Adipocyte (in vitro differentiated cells): ENCODE measurements at regions not wholly inside any gene's neighbourhood (a gene's known extent, or its start where the extent isn't known, plus 50 kb on each side); places are given as distances from the start of the nearest gene placed in this dataset.
A peak's percentile ranks its signal among the peaks of the same experiment; 100 is the strongest.

Experiments used
- DNase-seq: peaks from one replicate; pipeline ENCODE4 v3.0.0-alpha.2; 2015; ENCODE audit warnings: low read depth
- H3K27me3 ChIP-seq: replicated peaks from 2 replicates; pipeline ENCODE4 v1.7.0; 2013; ENCODE audit warnings: mild to moderate bottlenecking, low read length, moderate library complexity; ENCODE audit not compliant: control insufficient read depth, insufficient read depth
- H3K36me3 ChIP-seq: 2 replicates; pipeline ENCODE4 v1.7.0; 2013; ENCODE audit warnings: low read length, mild to moderate bottlenecking, moderate library complexity; ENCODE audit not compliant: control insufficient read depth, insufficient read depth, severe bottlenecking
- H3K4me1 ChIP-seq: 2 replicates; pipeline ENCODE4 v1.7.0; 2013; ENCODE audit warnings: mild to moderate bottlenecking, low read length, moderate library complexity; ENCODE audit not compliant: control insufficient read depth, insufficient read depth
- H3K4me3 ChIP-seq: 2 replicates; pipeline ENCODE4 v1.7.0; 2013; ENCODE audit warnings: mild to moderate bottlenecking, low read length, moderate library complexity
- H3K9ac ChIP-seq: 2 replicates; pipeline ENCODE4 v1.7.0; 2013; ENCODE audit warnings: mild to moderate bottlenecking, low read length, moderate library complexity
- H3K9me3 ChIP-seq: 2 replicates; pipeline ENCODE4 v1.7.0; 2013; ENCODE audit warnings: mild to moderate bottlenecking, low read length, moderate library complexity; ENCODE audit not compliant: control insufficient read depth

DNA sequence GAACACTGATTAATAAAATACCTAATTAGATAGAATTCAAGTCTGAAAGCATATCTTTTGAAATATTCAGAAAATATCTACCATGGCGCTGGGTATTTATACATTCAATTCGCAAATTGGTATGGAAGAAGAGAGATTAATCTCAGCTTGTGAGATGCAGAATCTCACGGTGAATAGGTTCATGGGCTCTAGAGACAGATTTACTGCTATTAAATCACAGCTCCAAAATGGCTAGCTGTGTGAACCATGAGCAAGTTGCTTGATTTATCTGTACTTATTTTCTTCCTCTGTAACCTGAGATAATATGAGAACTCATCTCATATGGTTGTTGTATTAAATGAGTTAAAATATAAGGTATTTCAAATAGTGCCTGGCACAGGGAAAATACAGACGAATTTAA lies 556.7 kb downstream of the FBXO15 start:
- H3K4me1 ChIP-seq: no peaks in the 10 kb centered on the region
- no peak overlapping the region for H3K4me3 ChIP-seq
- DNase-seq: no peak
- H3K27me3 ChIP-seq: no peaks in the 10 kb centered on the region
- H3K9ac ChIP-seq: no peak overlapping the region
- no peaks in the 10 kb centered on the region for H3K36me3 ChIP-seq
- no peaks in the 10 kb centered on the region for H3K9me3 ChIP-seq

- Histone ChIP-seq H3K36me3 (no peaks in the 10 kb centered on the region), H3K4me1 (peaks cover 5% of the 10 kb centered on the region), H3K9ac (no peak overlapping the region), H3K9me3 (no peaks in the 10 kb centered on the region), H3K27me3 (no peaks in the 10 kb centered on the region), H3K4me3 (no peak overlapping the region)
- DNase-seq: no peak
Measured at GRCh38 chr18:73579698-73580097, 567.9 kb downstream of the FBXO15 start.

DNA sequence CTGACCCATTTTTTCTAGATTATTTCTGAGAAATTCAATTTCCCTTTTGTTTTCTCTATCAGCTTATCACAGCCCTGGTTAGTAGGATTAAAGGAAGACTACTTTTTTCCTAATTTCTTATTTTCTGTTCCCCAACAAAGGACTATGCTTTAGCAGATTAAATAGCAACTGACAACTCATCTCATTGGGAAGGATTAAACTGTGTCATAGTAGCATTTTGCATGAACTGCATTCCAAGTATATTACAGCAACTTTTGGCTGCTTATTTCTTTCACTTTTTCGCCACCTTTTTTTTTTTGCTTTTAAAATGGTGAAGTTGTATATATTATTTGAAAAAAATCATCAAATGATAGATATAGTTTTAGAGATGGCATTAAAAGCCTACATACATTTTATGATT lies 570.3 kb downstream of the FBXO15 start:
- Histone ChIP-seq H3K4me1 (peaks cover 5% of the 10 kb centered on the region), H3K4me3 (no peak overlapping the region), H3K36me3 (no peaks in the 10 kb centered on the region), H3K27me3 (no peaks in the 10 kb centered on the region), H3K9me3 (no peaks in the 10 kb centered on the region), H3K9ac (no peak overlapping the region)
- DNase-seq: peak; percentile 49

DNA sequence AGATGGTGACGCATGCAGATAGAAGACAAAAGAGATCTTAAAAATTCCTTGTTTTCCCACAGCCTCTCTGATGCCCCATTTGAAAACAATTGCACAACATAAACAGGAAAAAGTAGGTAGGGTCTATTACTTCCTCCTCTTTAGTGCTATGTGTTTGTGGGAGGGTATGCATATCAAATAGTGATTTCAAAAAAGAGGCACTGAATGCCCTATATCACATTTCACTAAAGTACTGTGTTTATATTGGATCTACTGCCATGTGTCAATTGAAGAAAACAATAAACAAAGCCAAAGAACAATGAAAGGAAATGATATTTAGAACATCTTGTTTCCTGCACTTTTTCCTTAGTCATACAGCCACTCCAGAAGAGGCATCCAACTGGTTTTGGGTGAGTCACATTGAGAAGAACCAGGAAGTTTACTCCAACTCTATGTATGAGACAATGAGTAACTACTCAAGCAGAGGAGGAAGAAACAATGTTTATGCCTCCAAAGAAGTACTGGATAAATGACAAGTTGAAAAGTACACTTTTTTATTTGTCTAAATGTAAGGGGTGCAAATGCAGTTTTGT lies 583.6 kb downstream of the FBXO15 start:
- Histone ChIP-seq H3K27me3 (no peaks in the 10 kb centered on the region), H3K4me3 (no peak overlapping the region), H3K9ac (no peak overlapping the region), H3K4me1 (no peaks in the 10 kb centered on the region), H3K9me3 (no peaks in the 10 kb centered on the region), H3K36me3 (no peaks in the 10 kb centered on the region)
- peak; percentile 70 for DNase-seq

GRCh38 chr18:73563345-73563744 lies 584.3 kb downstream of the FBXO15 start:
- no peaks in the 10 kb centered on the region for H3K9me3 ChIP-seq

GRCh38 chr18:73556904-73557303 lies 590.7 kb downstream of the FBXO15 start:
- Histone ChIP-seq H3K9ac (no peak overlapping the region), H3K27me3 (no peaks in the 10 kb centered on the region), H3K4me3 (no peak overlapping the region), H3K9me3 (no peaks in the 10 kb centered on the region), H3K4me1 (no peaks in the 10 kb centered on the region), H3K36me3 (no peaks in the 10 kb centered on the region)
- DNase-seq: no peak

More at GRCh38 chr18:73563345-73563744, 584.3 kb downstream of the FBXO15 start:
- no peaks in the 10 kb centered on the region for H3K27me3 ChIP-seq
- no peak overlapping the region for H3K4me3 ChIP-seq
- no peaks in the 10 kb centered on the region for H3K4me1 ChIP-seq
- peak; percentile 81 for DNase-seq
- H3K9ac ChIP-seq: no peak overlapping the region
- no peaks in the 10 kb centered on the region for H3K36me3 ChIP-seq

DNA sequence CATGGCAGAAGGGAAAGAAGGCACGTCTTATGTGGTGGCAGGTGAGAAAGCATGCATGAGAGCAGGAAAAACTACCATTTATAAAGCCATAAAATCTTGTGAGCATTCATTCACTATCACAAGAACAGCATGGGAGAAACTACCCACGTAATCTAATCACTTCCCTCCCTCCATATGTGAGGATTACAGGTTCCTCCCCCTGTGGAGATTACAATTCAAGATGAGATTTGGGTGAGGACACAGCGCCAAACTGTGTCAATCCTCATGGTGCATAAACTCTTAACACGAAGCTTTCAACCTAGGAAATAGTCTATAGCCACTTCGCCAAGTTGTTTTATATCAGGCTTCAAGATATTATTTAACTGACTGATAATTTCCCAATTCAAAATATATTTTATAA lies 595.5 kb downstream of the FBXO15 start:
- Histone ChIP-seq H3K9me3 (no peaks in the 10 kb centered on the region), H3K9ac (no peak overlapping the region), H3K27me3 (no peaks in the 10 kb centered on the region), H3K36me3 (no peaks in the 10 kb centered on the region), H3K4me1 (no peaks in the 10 kb centered on the region), H3K4me3 (no peak overlapping the region)
- DNase-seq: no peak

DNA sequence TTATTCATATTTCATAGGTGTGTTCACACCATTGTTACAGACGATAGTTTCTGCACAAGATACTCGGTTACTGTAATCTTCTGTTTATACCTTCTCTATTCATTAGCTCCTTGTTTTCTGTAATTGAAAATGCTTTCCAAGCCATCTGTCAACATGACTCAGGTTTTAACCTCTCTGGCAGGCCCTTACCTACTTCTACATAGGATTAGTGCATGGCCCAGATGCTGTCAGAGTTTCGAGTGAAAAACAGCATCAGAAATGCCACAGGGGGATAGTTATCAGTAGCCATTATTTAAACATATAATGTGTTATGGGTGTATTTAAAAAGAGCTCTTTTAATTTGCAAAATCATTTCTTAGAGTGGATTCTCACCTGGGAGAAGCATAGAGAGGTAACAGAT lies 596.4 kb downstream of the FBXO15 start:
- H3K36me3 ChIP-seq: no peaks in the 10 kb centered on the region
- H3K9me3 ChIP-seq: no peaks in the 10 kb centered on the region
- DNase-seq: no peak
- H3K4me3 ChIP-seq: no peak overlapping the region
- H3K9ac ChIP-seq: no peak overlapping the region
- H3K27me3 ChIP-seq: no peaks in the 10 kb centered on the region
- H3K4me1 ChIP-seq: no peaks in the 10 kb centered on the region

DNA sequence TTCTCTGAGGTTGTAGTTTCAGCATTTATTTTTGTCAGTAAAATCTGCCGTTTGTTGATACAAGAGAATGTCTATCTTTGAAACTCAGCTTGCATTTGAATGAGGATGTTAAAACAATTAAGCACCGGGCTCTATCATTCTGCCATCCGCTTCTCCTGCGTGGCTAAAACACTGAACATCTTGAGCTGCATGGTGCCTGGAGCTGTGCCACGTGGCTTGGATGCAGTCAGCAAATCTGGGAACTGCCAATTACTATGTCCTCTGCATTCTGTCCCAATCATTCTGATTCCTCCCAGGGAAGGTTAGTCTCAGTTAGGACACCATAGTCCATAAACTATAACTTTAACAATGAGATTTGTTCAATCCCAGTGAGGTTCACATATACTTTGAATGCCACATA lies 598.4 kb downstream of the FBXO15 start:
- no peak overlapping the region for H3K4me3 ChIP-seq
- H3K27me3 ChIP-seq: no peaks in the 10 kb centered on the region
- DNase-seq: no peak
- H3K9ac ChIP-seq: no peak overlapping the region
- no peaks in the 10 kb centered on the region for H3K36me3 ChIP-seq
- H3K9me3 ChIP-seq: no peaks in the 10 kb centered on the region
- H3K4me1 ChIP-seq: no peaks in the 10 kb centered on the region

DNA sequence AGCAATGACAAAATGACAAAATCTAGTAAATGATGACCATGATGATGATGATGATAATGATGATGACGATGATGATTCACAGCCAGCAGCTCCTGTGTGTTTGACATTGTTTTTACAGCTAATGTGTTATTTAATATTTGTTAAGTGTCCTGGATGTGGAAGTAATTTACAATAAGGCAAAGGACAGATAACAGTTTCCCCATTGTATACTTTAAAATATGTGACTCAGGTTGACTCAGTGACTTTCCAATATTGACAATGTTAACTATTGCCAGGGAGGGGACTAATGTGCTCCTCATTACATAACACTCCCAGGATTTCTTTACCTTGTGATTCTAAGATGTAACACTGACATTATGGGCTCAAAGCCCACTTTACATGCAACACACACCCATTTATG lies 602.2 kb downstream of the FBXO15 start:
- Histone ChIP-seq H3K9me3 (no peaks in the 10 kb centered on the region), H3K9ac (no peak overlapping the region), H3K27me3 (no peaks in the 10 kb centered on the region), H3K36me3 (no peaks in the 10 kb centered on the region), H3K4me3 (no peak overlapping the region), H3K4me1 (no peaks in the 10 kb centered on the region)
- no peak for DNase-seq

DNA sequence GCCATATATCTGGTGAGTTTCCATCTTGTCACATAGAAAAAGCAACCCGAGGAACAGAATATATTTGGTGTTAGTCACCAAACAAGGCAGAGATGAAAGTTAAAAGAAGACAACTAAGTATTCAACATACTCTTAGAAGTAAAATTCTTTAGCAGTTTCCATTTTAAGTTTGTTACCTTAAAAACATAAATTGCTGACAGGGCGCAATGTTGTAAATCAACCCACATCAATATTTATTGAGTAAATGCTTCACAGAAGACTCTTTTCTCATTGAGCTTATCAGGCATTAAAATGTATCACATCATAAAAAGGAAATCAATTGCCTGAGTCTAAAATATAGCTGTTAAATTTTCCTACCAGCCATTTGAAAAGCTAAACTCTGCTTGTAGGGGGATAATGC lies 603.0 kb downstream of the FBXO15 start:
- Histone ChIP-seq H3K9me3 (no peaks in the 10 kb centered on the region), H3K4me3 (no peak overlapping the region), H3K9ac (no peak overlapping the region), H3K27me3 (no peaks in the 10 kb centered on the region), H3K36me3 (no peaks in the 10 kb centered on the region), H3K4me1 (no peaks in the 10 kb centered on the region)
- DNase-seq: no peak

GRCh38 chr18:73544032-73544431 lies 603.6 kb downstream of the FBXO15 start:
- Histone ChIP-seq H3K36me3 (no peaks in the 10 kb centered on the region), H3K4me3 (no peak overlapping the region), H3K9ac (no peak overlapping the region), H3K4me1 (no peaks in the 10 kb centered on the region), H3K27me3 (no peaks in the 10 kb centered on the region), H3K9me3 (no peaks in the 10 kb centered on the region)
- DNase-seq: no peak
